IMR-90 (cell line): ENCODE measurements at regions not wholly inside any gene's neighbourhood (a gene's known extent, or its start where the extent isn't known, plus 50 kb on each side); places are given as distances from the start of the nearest gene placed in this dataset.

Experiments used
- ATAC-seq: fragments of 200-7000 bp; cut with Tn5 transposase; 2 replicates; pipeline ENCODE4 v1.9.1; 2020; ENCODE audit warnings: low read depth, mild to moderate bottlenecking, moderate library complexity
- BruUV-seq: library from RNA; stranded (reverse); fragments of 400-500 nt; replicated peaks from 2 replicates; lab custom pipeline; 2021; lab: Mats Ljungman, UMichigan
- CTCF ChIA-PET: fragments of 300-600 bp; formaldehyde crosslinking; extraction: SDS; loops from one replicate; lab custom pipeline; 2021; ENCODE audit warnings: antibody characterized with exemption; lab: Yijun Ruan, JAX
- POLR2A ChIA-PET: fragments of 300-600 bp; sonication (Branson Sonifier 250); formaldehyde crosslinking; loops from one replicate; lab custom pipeline; 2022; ENCODE audit warnings: antibody characterized with exemption; ENCODE audit not compliant: unreplicated experiment; lab: Charles Lee
- DNase-seq: peaks from one replicate; pipeline ENCODE4 v3.0.0; 2013
- H2AFZ ChIP-seq: replicated peaks from 2 replicates; pipeline ENCODE3; 2013; ENCODE audit warnings: low read length, mild to moderate bottlenecking; ENCODE audit not compliant: poor library complexity
- H2AK5ac ChIP-seq: 2 replicates; pipeline ENCODE4 v1.6.1; 2013; ENCODE audit warnings: low read depth, low read length, inconsistent platforms
- H2AK9ac ChIP-seq: replicated peaks from 2 replicates; pipeline ENCODE3; 2013; ENCODE audit warnings: mild to moderate bottlenecking, low read depth, low read length, moderate library complexity; ENCODE audit not compliant: poor library complexity
- H2BK120ac ChIP-seq: 2 replicates; pipeline ENCODE4 v1.6.1; 2013; ENCODE audit warnings: low read depth, low read length, inconsistent platforms
- H2BK15ac ChIP-seq: 3 replicates; pipeline ENCODE4 v1.6.1; 2013; ENCODE audit warnings: low read depth, low read length, inconsistent platforms
- H2BK20ac ChIP-seq: 2 replicates; pipeline ENCODE4 v1.6.1; 2013; ENCODE audit warnings: low read depth, mild to moderate bottlenecking, inconsistent platforms, low read length, moderate library complexity
- H2BK5ac ChIP-seq: 2 replicates; pipeline ENCODE4 v1.6.1; 2013; ENCODE audit warnings: mild to moderate bottlenecking, low read depth, low read length, inconsistent platforms; ENCODE audit not compliant: poor library complexity, severe bottlenecking
- H3K14ac ChIP-seq: replicated peaks from 2 replicates; pipeline ENCODE4 v1.6.1; 2013; ENCODE audit warnings: low read depth, low read length, inconsistent platforms
- H3K18ac ChIP-seq: 2 replicates; pipeline ENCODE4 v1.6.1; 2013; ENCODE audit warnings: low read depth, low read length, control low read depth
- H3K23ac ChIP-seq: 2 replicates; pipeline ENCODE4 v1.6.1; 2013; ENCODE audit warnings: low read depth, low read length, inconsistent platforms
- H3K27ac ChIP-seq: 2 replicates; pipeline ENCODE4 v1.5.1; 2013; ENCODE audit warnings: mild to moderate bottlenecking, control low read depth, low read length; ENCODE audit not compliant: insufficient read depth
- H3K27me3 ChIP-seq: 2 replicates; pipeline ENCODE4 v1.6.1; 2013; ENCODE audit warnings: low read length; ENCODE audit not compliant: control insufficient read depth, insufficient read depth
- H3K36me3 ChIP-seq: 2 replicates; pipeline ENCODE4 v1.6.1; 2013; ENCODE audit warnings: low read length, mixed read lengths; ENCODE audit not compliant: control insufficient read depth, insufficient read depth
- H3K4ac ChIP-seq: 2 replicates; pipeline ENCODE4 v1.6.1; 2013; ENCODE audit warnings: low read depth, low read length, inconsistent platforms
- H3K4me1 ChIP-seq: 2 replicates; pipeline ENCODE4 v1.6.1; 2013; ENCODE audit warnings: low read length, mixed read lengths; ENCODE audit not compliant: control insufficient read depth, insufficient read depth
- H3K4me2 ChIP-seq: 2 replicates; pipeline ENCODE4 v1.6.1; 2013; ENCODE audit warnings: low read depth, mild to moderate bottlenecking, control low read depth, low read length, moderate library complexity
- H3K4me3 ChIP-seq: 2 replicates; pipeline ENCODE4 v1.5.1; 2013; ENCODE audit warnings: low read depth, mild to moderate bottlenecking, control low read depth, low read length, moderate library complexity; ENCODE audit not compliant: insufficient read depth
- H3K56ac ChIP-seq: 2 replicates; pipeline ENCODE4 v1.6.1; 2013; ENCODE audit warnings: low read length, inconsistent platforms; ENCODE audit not compliant: insufficient read depth; ENCODE audit errors: extremely low read depth
- H3K79me1 ChIP-seq, 2 experiments: 2 replicates each; pipeline ENCODE4 v1.6.1; 2013; ENCODE audit warnings: low read length in 2 of 2, inconsistent platforms in 1 of 2, low read depth in 1 of 2
- H3K9ac ChIP-seq: 2 replicates; pipeline ENCODE4 v1.6.1; 2013; ENCODE audit warnings: low read depth, low read length, control low read depth
- H3K9me1 ChIP-seq: 2 replicates; pipeline ENCODE4 v1.6.1; 2013; ENCODE audit warnings: low read length, inconsistent platforms; ENCODE audit not compliant: insufficient read depth
- H3K9me3 ChIP-seq: 2 replicates; pipeline ENCODE4 v1.6.1; 2013; ENCODE audit warnings: low read length; ENCODE audit not compliant: control insufficient read depth, insufficient read depth
- H4K20me1 ChIP-seq: 2 replicates; pipeline ENCODE4 v1.6.1; 2013; ENCODE audit warnings: low read length, inconsistent platforms; ENCODE audit not compliant: insufficient read depth
- H4K5ac ChIP-seq: 2 replicates; pipeline ENCODE4 v1.6.1; 2013; ENCODE audit warnings: mild to moderate bottlenecking, low read depth, low read length, control low read depth
- H4K8ac ChIP-seq, 2 experiments: 2 replicates each; pipeline ENCODE4 v1.6.1; 2013; ENCODE audit warnings: low read depth in 2 of 2, low read length in 2 of 2, control low read depth in 1 of 2, inconsistent platforms in 1 of 2
- H4K91ac ChIP-seq: 2 replicates; pipeline ENCODE4 v1.6.1; 2013; ENCODE audit warnings: low read depth, low read length, inconsistent platforms; ENCODE audit not compliant: insufficient read depth
- MAZ ChIP-seq: IDR thresholded peaks from 2 replicates; pipeline ENCODE4 v1.6.1; 2012; ENCODE audit warnings: low read depth, mild to moderate bottlenecking, low read length, improper control_type of control experiment, moderate library complexity, borderline replicate concordance
- POLR2A ChIP-seq: IDR thresholded peaks from 2 replicates; pipeline ENCODE4 v1.6.1; 2012; ENCODE audit warnings: mild to moderate bottlenecking, low read depth, low read length
- RCOR1 ChIP-seq: IDR thresholded peaks from 2 replicates; pipeline ENCODE4 v1.6.1; 2012; ENCODE audit warnings: mild to moderate bottlenecking, low read length, improper control_type of control experiment; ENCODE audit not compliant: insufficient replicate concordance
- SMC3 ChIP-seq: fragments of 150-350 bp; IDR thresholded peaks from 2 replicates; pipeline ENCODE4 v1.6.1; 2016; ENCODE audit warnings: low read depth, mild to moderate bottlenecking, antibody characterized with exemption, low read length, moderate library complexity
- WGBS, 2 experiments: methylation state at CpG; one replicate each; pipeline versions ENCODE4 v1.1.5 to v1.1.7; 2013; ENCODE audit warnings: missing lambda C conversion rate in 2 of 2; ENCODE audit not compliant: insufficient read length in 1 of 2; ENCODE audit errors: extremely low coverage in 2 of 2; 5-methylcytosine and 5-hydroxymethylcytosine counted together
- dilution Hi-C: fragments of 300-500 bp; cut with HindIII; formaldehyde crosslinking; loops from one replicate; pipeline ENCODE4 v1.14.3; 2018; ENCODE audit warnings: low sequenced_read_pairs; ENCODE audit not compliant: unreplicated experiment
- in situ Hi-C: fragments of 300-500 bp; cut with MboI; formaldehyde crosslinking; loops from 3 replicates; pipeline ENCODE4 v1.14.3; 2019; ENCODE audit warnings: low sequenced_read_pairs, inconsistent platforms, mixed read lengths
- intact Hi-C: fragments of 100-400 bp; cut with micrococcal nuclease; formaldehyde crosslinking; loops from 2 replicates; pipeline ENCODE4 v1.10.0; 2022

DNA sequence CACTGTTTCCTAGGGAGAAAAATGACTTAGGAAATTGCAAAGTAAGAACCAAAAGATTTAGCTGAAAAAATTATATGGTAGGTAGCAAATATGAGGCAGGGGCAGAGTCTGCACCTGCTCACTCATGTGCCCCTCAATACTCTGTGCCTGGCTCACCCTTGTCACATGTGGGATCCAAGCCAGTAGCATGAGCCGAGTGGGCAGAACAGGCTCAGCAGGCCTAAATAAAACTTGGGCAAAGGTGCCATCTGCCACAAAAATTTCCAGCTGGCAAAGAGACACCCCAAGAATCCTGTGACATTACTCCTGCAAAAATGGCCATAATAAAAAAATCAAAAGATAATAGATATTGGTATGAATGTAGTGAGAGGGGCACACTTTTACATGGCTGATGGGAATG, 1321.2 kb downstream of the NCAM2 start:
- no peak for ATAC-seq
- TF ChIP-seq MAZ: no peak
- TF ChIP-seq POLR2A: no peak
- no peak for TF ChIP-seq RCOR1
- TF ChIP-seq SMC3: no peak
- POLR2A ChIA-PET: no interaction called here

More for the DNA sequence above, 1321.2 kb downstream of the NCAM2 start:
- no peaks in the 10 kb centered on the region for H3K4me1 ChIP-seq
- H2AFZ ChIP-seq: no peak overlapping the region
- peaks cover 2% of the 10 kb centered on the region for H3K9me3 ChIP-seq
- H4K5ac ChIP-seq: no peak overlapping the region
- no peaks in the 10 kb centered on the region for H3K9me1 ChIP-seq
- no peaks in the 10 kb centered on the region for H3K36me3 ChIP-seq
- H3K56ac ChIP-seq: no peak overlapping the region
- H2AK9ac ChIP-seq: no peak overlapping the region
- H2BK5ac ChIP-seq: no peak overlapping the region
- dilution Hi-C loops (no loop called here), intact Hi-C loops (no loop called here), in situ Hi-C loops (no loop called here)
- H3K27me3 ChIP-seq: no peaks in the 10 kb centered on the region
- H2BK20ac ChIP-seq: no peak overlapping the region
- no peaks in the 10 kb centered on the region for H4K20me1 ChIP-seq
- H4K91ac ChIP-seq: no peak overlapping the region
- H3K23ac ChIP-seq: no peak overlapping the region
- H3K4me3 ChIP-seq: no peak overlapping the region
- BruUV-seq: no TSS peak
- H3K9ac ChIP-seq: no peak overlapping the region
- no peak overlapping the region for H2BK120ac ChIP-seq
- no peak overlapping the region for H3K4me2 ChIP-seq
- H2BK15ac ChIP-seq: no peak overlapping the region
- H3K27ac ChIP-seq: no peak overlapping the region
- no peak for DNase-seq
- no peak overlapping the region for H3K18ac ChIP-seq
- no CpG with 5 or more reads among the region's 1 CpG for WGBS, 2 experiments
- H3K4ac ChIP-seq: no peak overlapping the region
- no peaks in the 10 kb centered on the region for H3K79me1 ChIP-seq
- H2AK5ac ChIP-seq: no peak overlapping the region
- CTCF ChIA-PET: no interaction called here
- no peak overlapping the region for H3K14ac ChIP-seq
- H4K8ac ChIP-seq: no peak overlapping the region
